HT-29 (cell line): ENCODE measurements at regions not wholly inside any gene's neighbourhood (a gene's known extent, or its start where the extent isn't known, plus 50 kb on each side); places are given as distances from the start of the nearest gene placed in this dataset.

Experiments
- DNase-seq: peaks from one replicate; pipeline ENCODE4 v3.0.0-alpha.2; 2015; ENCODE audit warnings: low spot score

GRCh38 chr4:116872308-116872707, 213.1 kb downstream of the TRAM1L1 start:
- DNase-seq, result no peak

GRCh38 chr4:116870686-116871085, 214.7 kb downstream of the TRAM1L1 start:
- no peak for DNase-seq

GRCh38 chr4:116866106-116866505, 219.3 kb downstream of the TRAM1L1 start:
- DNase-seq, result no peak

GRCh38 chr4:116862592-116862991, 222.8 kb downstream of the TRAM1L1 start:
- DNase-seq, result no peak

GRCh38 chr4:116860891-116861290, 224.5 kb downstream of the TRAM1L1 start:
- no peak for DNase-seq

- peak; percentile 9 for DNase-seq
These were observed 235.8 kb downstream of the TRAM1L1 start for GRCh38 chr4:116849620-116850019.

- no peak for DNase-seq
These were observed 237.8 kb downstream of the TRAM1L1 start for GRCh38 chr4:116847616-116848015.

GRCh38 chr4:116839826-116840225, 245.6 kb downstream of the TRAM1L1 start:
- no peak for DNase-seq

- DNase-seq, result no peak
These were observed 246.8 kb downstream of the TRAM1L1 start for GRCh38 chr4:116838609-116839008.

- no peak for DNase-seq
These were observed 256.2 kb downstream of the TRAM1L1 start for GRCh38 chr4:116829187-116829586.

- DNase-seq, result no peak
These were observed 261.2 kb downstream of the TRAM1L1 start for GRCh38 chr4:116824172-116824571.

GRCh38 chr4:116811730-116812129, 273.6 kb downstream of the TRAM1L1 start:
- no peak for DNase-seq

- no peak for DNase-seq
These were observed 289.4 kb downstream of the TRAM1L1 start for GRCh38 chr4:116796022-116796421.

- no peak for DNase-seq
These were observed 296.7 kb downstream of the TRAM1L1 start for GRCh38 chr4:116788723-116789122.

GRCh38 chr4:116755051-116755450, 330.3 kb downstream of the TRAM1L1 start:
- no peak for DNase-seq

- no peak for DNase-seq
These were observed 333.3 kb downstream of the TRAM1L1 start for GRCh38 chr4:116752027-116752426.

- DNase-seq, result no peak
These were observed 348.6 kb downstream of the TRAM1L1 start for GRCh38 chr4:116736756-116737155.

GRCh38 chr4:116734178-116734577, 351.2 kb downstream of the TRAM1L1 start:
- no peak for DNase-seq

- DNase-seq, result no peak
These were observed 352.0 kb downstream of the TRAM1L1 start for GRCh38 chr4:116733370-116733769.

- DNase-seq, result no peak
These were observed 358.9 kb downstream of the TRAM1L1 start for GRCh38 chr4:116726523-116726922.

GRCh38 chr4:116724249-116724648, 361.1 kb downstream of the TRAM1L1 start:
- no peak for DNase-seq

GRCh38 chr4:116705466-116705865, 379.9 kb downstream of the TRAM1L1 start:
- no peak for DNase-seq

GRCh38 chr4:116702949-116703348, 382.4 kb downstream of the TRAM1L1 start:
- peak; percentile 47 for DNase-seq

- DNase-seq, result no peak
These were observed 396.8 kb downstream of the TRAM1L1 start for GRCh38 chr4:116688536-116688935.

GRCh38 chr4:116668190-116668589, 417.2 kb downstream of the TRAM1L1 start:
- DNase-seq, result no peak
